ENCODE measurements at regions not wholly inside any gene's neighbourhood (a gene's known extent, or its start where the extent isn't known, plus 50 kb on each side); places are given as distances from the start of the nearest gene placed in this dataset.
A peak's percentile ranks its signal among the peaks of the same experiment; 100 is the strongest.

DNA sequence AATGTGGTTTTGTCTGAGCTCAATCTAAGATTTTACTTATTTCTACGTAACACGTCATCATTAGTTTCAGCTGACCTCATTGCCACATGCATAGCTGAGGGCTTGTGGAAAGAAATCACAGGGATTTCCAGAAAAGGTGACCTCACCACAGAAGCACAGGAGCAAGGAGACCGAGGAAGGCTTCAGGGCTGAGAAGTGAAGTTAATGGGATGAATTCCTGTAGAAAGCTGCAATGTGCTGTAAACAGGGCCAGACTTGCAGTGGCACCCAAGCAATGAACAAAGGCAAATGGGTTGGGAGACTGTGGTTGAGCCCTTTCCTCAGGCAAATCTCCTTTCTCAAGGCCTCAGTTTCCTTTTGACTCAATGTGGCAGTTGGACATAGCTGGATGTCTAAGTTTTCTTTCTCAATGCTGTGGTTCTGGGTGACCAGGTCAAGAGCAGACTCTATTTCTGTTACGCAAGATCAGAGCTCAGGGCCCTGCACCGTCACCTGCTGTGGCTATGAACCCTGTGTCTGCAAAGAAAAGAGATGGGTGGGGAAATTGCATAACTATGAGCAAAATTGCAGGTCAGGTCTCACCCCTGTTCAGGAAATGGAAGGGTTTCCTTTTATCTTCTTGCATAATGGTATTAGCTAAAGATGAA, 252.2 kb upstream of the TBL1XR1 start:
- CTCF ChIA-PET (ENCODE audit: partially characterized antibody), result interaction anchor here (0.9 to 1.0 kb wide), 2 partner anchors 41 to 936 kb away, joined by 3 read pairs; no protein-coding TSS in a partner anchor
- no peaks in the 10 kb centered on the region for H3K4me1 ChIP-seq (replicated peaks in 1 of 4; ENCODE audit: control insufficient read depth in 3 of 4, insufficient read depth in 4 of 4, low read length in 3 of 4)
- H3K9ac ChIP-seq (replicated peaks in 1 of 4; ENCODE audit: extremely low read depth in 1 of 4, low read depth in 3 of 4, low read length in 3 of 4), result no peak overlapping the region
- H4K91ac ChIP-seq (replicated peaks; ENCODE audit: insufficient read length, low read length), result no peak overlapping the region
- H3K79me2 ChIP-seq (ENCODE audit: control insufficient read depth in 1 of 2, insufficient read depth in 2 of 2, low read length in 2 of 2), result no peaks in the 10 kb centered on the region
- peak overlapping the region; percentile 42; the same call in 1 of the 2 replicates for H2AFZ ChIP-seq (ENCODE audit: low read length)
- no peak overlapping the region for H2BK120ac ChIP-seq (replicated peaks; ENCODE audit: low read depth, low read length)
- H4K8ac ChIP-seq (ENCODE audit: extremely low read depth, insufficient read depth, low read length), result no peak overlapping the region
- DNase-seq (ENCODE audit: low read depth in 1 of 2, low spot score in 2 of 2) (no peak), FAIRE-seq (no peak)
- no peak overlapping the region for H2BK12ac ChIP-seq (ENCODE audit: low read depth, low read length)
- no peak overlapping the region for H3K18ac ChIP-seq (ENCODE audit: extremely low read depth, low read length)
- 94% methylated on average over 5 of the region's 5 CpGs; no CpG with 5 or more reads in 1 of the 2 experiments for WGBS, 2 experiments (ENCODE audit: extremely low coverage in 1 of 2, insufficient coverage in 1 of 2, insufficient read length in 1 of 2, insufficient replicate concordance in 2 of 2, low coverage in 1 of 2, low lambda C conversion rate in 2 of 2, missing lambda C conversion rate in 1 of 2)
- no peak overlapping the region for H2BK20ac ChIP-seq (ENCODE audit: low read length)
- no peak overlapping the region for H3K4me2 ChIP-seq (ENCODE audit: insufficient read depth in 1 of 2, low read depth in 2 of 2, low read length in 2 of 2)
- H3K36me3 ChIP-seq (ENCODE audit: control insufficient read depth in 2 of 4, insufficient read depth in 4 of 4, low read length in 3 of 4), result no peaks in the 10 kb centered on the region
- no peaks in the 10 kb centered on the region for H4K20me1 ChIP-seq (replicated peaks in 1 of 2; ENCODE audit: control insufficient read depth in 1 of 2, insufficient read depth in 2 of 2, low read length in 2 of 2)
- H3K23ac ChIP-seq (ENCODE audit: insufficient read length), result no peak overlapping the region
- H3K27me3 ChIP-seq (replicated peaks in 1 of 4; ENCODE audit: control insufficient read depth in 3 of 4, extremely low read depth in 1 of 4, insufficient read depth in 3 of 4, low read length in 3 of 4), result no peaks in the 10 kb centered on the region
- H3K27ac ChIP-seq (ENCODE audit: low read depth, low read length), result no peak overlapping the region
- no peak overlapping the region for H3K14ac ChIP-seq (ENCODE audit: insufficient read length)
- H3K23me2 ChIP-seq (ENCODE audit: low read depth, low read length), result no peaks in the 10 kb centered on the region
- no peak overlapping the region for H2BK5ac ChIP-seq (ENCODE audit: low read depth, low read length)
- no peak overlapping the region for H3K56ac ChIP-seq (replicated peaks; ENCODE audit: insufficient read length, low read depth, low read length)
- POLR2A ChIA-PET (ENCODE audit: partially characterized antibody), result interaction anchor here (1.0 kb wide), 1 partner anchor 256 kb away, joined by 3 read pairs; no protein-coding TSS in a partner anchor
- no peak overlapping the region for H2AK5ac ChIP-seq (ENCODE audit: low read depth, low read length)
- no peak overlapping the region for H3K4me3 ChIP-seq (ENCODE audit: extremely low read depth in 1 of 4, insufficient read depth in 2 of 4, low read depth in 3 of 4, low read length in 4 of 4)
- no peaks in the 10 kb centered on the region for H3K9me3 ChIP-seq (ENCODE audit: insufficient read depth in 2 of 2, low read depth in 1 of 2, low read length in 1 of 2)
- no peak overlapping the region for H2BK15ac ChIP-seq (ENCODE audit: low read length)
- no peaks in the 10 kb centered on the region for H3K79me1 ChIP-seq (ENCODE audit: low read depth, low read length)
- no peak overlapping the region for H4K5ac ChIP-seq (ENCODE audit: insufficient read length, low read depth, low read length)
- no peak overlapping the region for H3K4ac ChIP-seq (replicated peaks; ENCODE audit: insufficient read length, low read depth, low read length)
- no peak for TF ChIP-seq MAFK (IDR thresholded peaks at IDR 0.05; ENCODE audit: low read depth, low read length)
- TF ChIP-seq TAF1 (IDR thresholded peaks at IDR 0.05; ENCODE audit: low read depth, low read length), result no peak
- TF ChIP-seq, protein P1, sequence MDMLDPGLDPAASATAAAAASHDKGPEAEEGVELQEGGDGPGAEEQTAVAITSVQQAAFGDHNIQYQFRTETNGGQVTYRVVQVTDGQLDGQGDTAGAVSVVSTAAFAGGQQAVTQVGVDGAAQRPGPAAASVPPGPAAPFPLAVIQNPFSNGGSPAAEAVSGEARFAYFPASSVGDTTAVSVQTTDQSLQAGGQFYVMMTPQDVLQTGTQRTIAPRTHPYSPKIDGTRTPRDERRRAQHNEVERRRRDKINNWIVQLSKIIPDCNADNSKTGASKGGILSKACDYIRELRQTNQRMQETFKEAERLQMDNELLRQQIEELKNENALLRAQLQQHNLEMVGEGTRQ (IDR thresholded peaks at IDR 0.05; ENCODE audit: low read length), result no peak
- TF ChIP-seq, protein P2, sequence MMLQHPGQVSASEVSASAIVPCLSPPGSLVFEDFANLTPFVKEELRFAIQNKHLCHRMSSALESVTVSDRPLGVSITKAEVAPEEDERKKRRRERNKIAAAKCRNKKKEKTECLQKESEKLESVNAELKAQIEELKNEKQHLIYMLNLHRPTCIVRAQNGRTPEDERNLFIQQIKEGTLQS (IDR thresholded peaks at IDR 0.05; ENCODE audit: insufficient read depth, low read depth, low read length), result no peak
- no peak for TF ChIP-seq JUN (IDR thresholded peaks at IDR 0.05; ENCODE audit: low read depth, low read length)
- TF ChIP-seq GTF2F1 (IDR thresholded peaks at IDR 0.05; ENCODE audit: borderline replicate concordance, low read depth, low read length), result no peak
- no peak for TF ChIP-seq RFX5 (IDR thresholded peaks at IDR 0.05; ENCODE audit: borderline replicate concordance, low read depth, low read length)
- TF ChIP-seq POLR2A (IDR thresholded peaks at IDR 0.05; ENCODE audit: control extremely low read depth in 1 of 2, low read depth in 2 of 2, low read length in 2 of 2), result no peak
- TF ChIP-seq PHF8 (conservative IDR thresholded peaks at IDR 0.05; ENCODE audit: low read depth, low read length), result no peak
- TF ChIP-seq NANOG (IDR thresholded peaks at IDR 0.05; ENCODE audit: insufficient read depth, low read depth, low read length, poor library complexity, severe bottlenecking), result no peak
- TF ChIP-seq BCL11A (IDR thresholded peaks at IDR 0.05; ENCODE audit: low read depth in 2 of 2, low read length in 2 of 2), result no peak
